SK-N-SH (cell line): ENCODE measurements at regions not wholly inside any gene's neighbourhood (a gene's known extent, or its start where the extent isn't known, plus 50 kb on each side); places are given as distances from the start of the nearest gene placed in this dataset.
A peak's percentile ranks its signal among the peaks of the same experiment; 100 is the strongest.

Experiments used
- CTCF ChIA-PET: fragments of 300-600, 350-600 bp; formaldehyde crosslinking; extraction: SDS; loops from one replicate; lab custom pipeline; 2021; lab: Yijun Ruan, JAX
- POLR2A ChIA-PET: fragments of 350-600 bp; sonication (Branson Sonifier 250); formaldehyde crosslinking; extraction: SDS; loops from one replicate; lab custom pipeline; 2020; ENCODE audit warnings: antibody characterized with exemption, inconsistent platforms; lab: Yijun Ruan, JAX
- DNase-seq: peaks from one replicate; pipeline ENCODE4 v3.0.0; 2012
- H2AFZ ChIP-seq: fragments of 200-600 bp; sonication (generic); 2 replicates; pipeline ENCODE4 v1.8.1; 2016; ENCODE audit warnings: antibody characterized with exemption, mild to moderate bottlenecking, low read depth
- H3F3A ChIP-seq: fragments of 200-600 bp; sonication (generic); replicated peaks from 2 replicates; pipeline ENCODE3; 2016; ENCODE audit warnings: antibody characterized with exemption, mild to moderate bottlenecking; ENCODE audit not compliant: insufficient read depth
- H3K27ac ChIP-seq, 2 experiments: fragments of 200-500 bp in 1 of 2; fragments of 200-600 bp in 1 of 2; sonication (Bioruptor generic) in 1 of 2; sonication (generic), shearing (Covaris generic) in 1 of 2; 2 replicates each; pipeline versions ENCODE4 v1.5.1 to v1.6.1; 2014 to 2016; ENCODE audit warnings: low read depth in 2 of 2, inconsistent platforms in 1 of 2, low read length in 1 of 2, mild to moderate bottlenecking in 1 of 2, mixed read lengths in 1 of 2
- H3K27me3 ChIP-seq: fragments of 200-600 bp; sonication (generic), shearing (Covaris generic); 2 replicates; pipeline ENCODE4 v1.6.1; 2016; ENCODE audit warnings: mixed run types; ENCODE audit not compliant: insufficient read depth
- H3K36me3 ChIP-seq, 2 experiments: fragments of 200-500 bp in 1 of 2; fragments of 200-600 bp in 1 of 2; sonication (Bioruptor generic) in 1 of 2; sonication (generic) in 1 of 2; replicated peaks in 1 of 2; 2 replicates each; pipeline versions ENCODE3 to v1.5.1; 2014 to 2016; ENCODE audit warnings: low read length in 1 of 2, mild to moderate bottlenecking in 1 of 2; ENCODE audit not compliant: insufficient read depth in 2 of 2, control insufficient read depth in 1 of 2
- H3K4me1 ChIP-seq, 2 experiments: fragments of 200-500 bp in 1 of 2; fragments of 200-600 bp in 1 of 2; sonication (Bioruptor generic) in 1 of 2; sonication (generic), shearing (Covaris generic) in 1 of 2; 2 replicates each; pipeline versions ENCODE4 v1.5.1 to v1.6.1; 2014 to 2016; ENCODE audit warnings: low read depth in 1 of 2, low read length in 1 of 2, mixed run types in 1 of 2; ENCODE audit not compliant: insufficient read depth in 2 of 2, control insufficient read depth in 1 of 2
- H3K4me2 ChIP-seq: fragments of 200-600 bp; sonication (generic), shearing (Covaris generic); 2 replicates; pipeline ENCODE4 v1.6.1; 2017; ENCODE audit warnings: mixed run types
- H3K4me3 ChIP-seq, 2 experiments: fragments of 200-500 bp in 1 of 2; fragments of 200-600 bp in 1 of 2; sonication (Bioruptor generic) in 1 of 2; sonication (generic), shearing (Covaris generic) in 1 of 2; 2 replicates each; pipeline versions ENCODE4 v1.5.1 to v1.8.1; 2014 to 2016; ENCODE audit warnings: low read depth in 2 of 2, inconsistent platforms in 1 of 2, low read length in 1 of 2, mild to moderate bottlenecking in 1 of 2, mixed read lengths in 1 of 2, moderate library complexity in 1 of 2
- H3K79me2 ChIP-seq: fragments of 200-600 bp; sonication (generic); 2 replicates; pipeline ENCODE4 v1.8.1; 2017; ENCODE audit warnings: mild to moderate bottlenecking; ENCODE audit not compliant: insufficient read depth
- H3K9ac ChIP-seq: fragments of 200-600 bp; sonication (generic); 2 replicates; pipeline ENCODE4 v1.6.1; 2017; ENCODE audit warnings: mixed run types
- H3K9me2 ChIP-seq: fragments of 200-600 bp; sonication (generic); 2 replicates; pipeline ENCODE4 v1.6.1; 2017; ENCODE audit warnings: mixed run types
- H3K9me3 ChIP-seq: fragments of 200-600 bp; sonication (generic); 2 replicates; pipeline ENCODE4 v1.6.1; 2017; ENCODE audit warnings: mixed run types, mild to moderate bottlenecking, moderate library complexity
- H4K20me1 ChIP-seq: fragments of 200-600 bp; sonication (generic); 2 replicates; pipeline ENCODE4 v1.6.1; 2017; ENCODE audit warnings: mild to moderate bottlenecking, mixed run types; ENCODE audit not compliant: insufficient read depth
- ELF1 ChIP-seq: IDR thresholded peaks from 2 replicates; pipeline ENCODE4 v1.4.0; 2012
- EP300 ChIP-seq, 2 experiments: IDR thresholded peaks; 2 replicates each; pipeline versions ENCODE4 v1.4.0 to v1.6.1; 2012; ENCODE audit warnings: borderline replicate concordance in 1 of 2, low read depth in 1 of 2, low read length in 1 of 2
- EZH2phosphoT487 ChIP-seq: fragments of 200-600 bp; sonication (generic); IDR thresholded peaks from 2 replicates; pipeline ENCODE4 v1.6.1; 2017; ENCODE audit warnings: low read depth, mixed run types, mild to moderate bottlenecking, antibody characterized with exemption, moderate library complexity, borderline replicate concordance
- FOXM1 ChIP-seq: IDR thresholded peaks from 2 replicates; pipeline ENCODE4 v1.4.0; 2012; ENCODE audit warnings: low read depth, mild to moderate bottlenecking
- IRF3 ChIP-seq: fragments of 150-350 bp; IDR thresholded peaks from 2 replicates; pipeline ENCODE4 v1.6.1; 2016; ENCODE audit warnings: mild to moderate bottlenecking, low read depth, low read length
- JUND ChIP-seq: IDR thresholded peaks from 2 replicates; pipeline ENCODE4 v1.4.0; 2012
- NFIC ChIP-seq: IDR thresholded peaks from 2 replicates; pipeline ENCODE4 v1.4.0; 2012; ENCODE audit warnings: borderline replicate concordance
- PBX3 ChIP-seq: IDR thresholded peaks from 2 replicates; pipeline ENCODE4; 2012
- POLR2AphosphoS5 ChIP-seq: IDR thresholded peaks from 2 replicates; pipeline ENCODE4 v1.6.1; 2012; ENCODE audit warnings: low read depth, low read length
- RAD21 ChIP-seq: IDR thresholded peaks from 2 replicates; pipeline ENCODE4 v1.6.1; 2012; ENCODE audit warnings: mild to moderate bottlenecking, low read length
- RCOR1 ChIP-seq: fragments of 150-350 bp; IDR thresholded peaks from 2 replicates; pipeline ENCODE4 v1.6.1; 2017; ENCODE audit warnings: antibody characterized with exemption, low read length
- REST ChIP-seq: IDR thresholded peaks from 2 replicates; pipeline ENCODE4 v1.6.1; 2012; ENCODE audit warnings: mild to moderate bottlenecking, low read depth, low read length, moderate library complexity
- RXRA ChIP-seq: IDR thresholded peaks from 2 replicates; pipeline ENCODE4 v1.4.0; 2012; ENCODE audit warnings: low read depth, mild to moderate bottlenecking, borderline replicate concordance
- SIN3A ChIP-seq: IDR thresholded peaks from 2 replicates; pipeline ENCODE4 v1.6.1; 2012; ENCODE audit warnings: low read depth, mild to moderate bottlenecking, low read length, moderate library complexity, borderline replicate concordance
- SMC3 ChIP-seq: IDR thresholded peaks from 2 replicates; pipeline ENCODE4 v1.6.1; 2012; ENCODE audit warnings: low read depth, low read length, improper control_type of control experiment
- TAF1 ChIP-seq: IDR thresholded peaks from 2 replicates; pipeline ENCODE4 v1.6.1; 2012; ENCODE audit warnings: low read depth, mild to moderate bottlenecking, low read length, moderate library complexity, borderline replicate concordance
- TEAD4 ChIP-seq: IDR thresholded peaks from 2 replicates; pipeline ENCODE4 v1.4.0; 2012; ENCODE audit warnings: mild to moderate bottlenecking, borderline replicate concordance; ENCODE audit not compliant: insufficient read depth
- USF2 ChIP-seq: fragments of 150-350 bp; IDR thresholded peaks from 2 replicates; pipeline ENCODE4 v1.6.1; 2017; ENCODE audit warnings: antibody characterized with exemption, low read length, low read depth, borderline replicate concordance
- YY1 ChIP-seq: IDR thresholded peaks from 2 replicates; pipeline ENCODE4 v1.4.0; 2012; ENCODE audit warnings: low read depth, mild to moderate bottlenecking
- WGBS: methylation state at CpG from one replicate; pipeline ENCODE4 v1.1.6; 2017; ENCODE audit warnings: low lambda C conversion rate; 5-methylcytosine and 5-hydroxymethylcytosine counted together

GRCh38 chr15:62933386-62933785 is 109.2 kb upstream of the TPM1 start:
- CTCF ChIA-PET: interaction anchor here (1.6 kb wide), 1 partner anchor 115 kb away, joined by 9 read pairs; no protein-coding TSS in a partner anchor
- peaks cover 69% of the 10 kb centered on the region for H3F3A ChIP-seq
- H3K9ac ChIP-seq: peak overlapping the region; percentile 61; the same call in 1 of the 2 replicates
- peak overlapping the region; percentile 94 to 95; a peak in 3 of 4 replicates for H3K27ac ChIP-seq
- peaks cover 38 to 41% of the 10 kb centered on the region in 2 experiments for H3K4me1 ChIP-seq
- H3K4me2 ChIP-seq: peak overlapping the region; percentile 70; the same call in 1 of the 2 replicates
- no peak overlapping the region for H3K4me3 ChIP-seq
- no peaks in the 10 kb centered on the region for H3K9me2 ChIP-seq
- TF ChIP-seq EP300 (IDR thresholded peaks at IDR 0.05; ENCODE audit: borderline replicate concordance in 1 of 2, low read depth in 1 of 2, low read length in 1 of 2) (no peak), NFIC (0 out of 2 replicates have a peak, but pooled peaks have one; percentile 19), RXRA (no peak), IRF3 (no peak)
- TF ChIP-seq, all 33 proteins: peak for 1
- no peaks in the 10 kb centered on the region for H3K9me3 ChIP-seq
- 17% methylated on average over 2 of the region's 2 CpGs for WGBS
- H3K36me3 ChIP-seq: no peaks in the 10 kb centered on the region
- H3K27me3 ChIP-seq: no peaks in the 10 kb centered on the region
- H3K79me2 ChIP-seq: peaks cover 6% of the 10 kb centered on the region; the same call in 1 of the 2 replicates
- POLR2A ChIA-PET: interaction anchor here (0.6 kb wide), 1 partner anchor 156 kb away, joined by 4 read pairs; no protein-coding TSS in a partner anchor
- no peaks in the 10 kb centered on the region for H4K20me1 ChIP-seq
- no peak for DNase-seq
- H2AFZ ChIP-seq: no peak overlapping the region

GRCh38 chr15:62934236-62934971 is 108.1 kb upstream of the TPM1 start:
- 26% methylated on average over 14 of the region's 14 CpGs for WGBS
- ChIA-PET CTCF (interaction anchor here (0.6 to 1.4 kb wide), 5 partner anchors 9 to 149 kb away, joined by 3 read pairs; no protein-coding TSS in a partner anchor), POLR2A (no interaction called here)
- no peaks in the 10 kb centered on the region for H3K36me3 ChIP-seq
- H3F3A ChIP-seq: peaks cover 60% of the 10 kb centered on the region
- H3K9ac ChIP-seq: peak overlapping the region; percentile 61
- H3K4me2 ChIP-seq: peak overlapping the region; percentile 70
- H3K4me3 ChIP-seq: peak overlapping the region; percentile 6 to 46; a peak in 2 of 4 replicates
- peaks cover 6% of the 10 kb centered on the region; the same call in 1 of the 2 replicates for H3K79me2 ChIP-seq
- no peaks in the 10 kb centered on the region for H3K9me3 ChIP-seq
- peaks cover 28 to 41% of the 10 kb centered on the region in 2 experiments for H3K4me1 ChIP-seq
- H3K27me3 ChIP-seq: no peaks in the 10 kb centered on the region
- peak; percentile 63 for DNase-seq
- H2AFZ ChIP-seq: peak overlapping the region; percentile 1; the same call in 1 of the 2 replicates
- peak overlapping the region; percentile 94 to 95 for H3K27ac ChIP-seq
- no peaks in the 10 kb centered on the region for H3K9me2 ChIP-seq
- no peaks in the 10 kb centered on the region for H4K20me1 ChIP-seq
- TF ChIP-seq TEAD4 (peak; percentile 58; the same call in 1 of the 2 replicates), SMC3 (no peak), TAF1 (peak; percentile 17; the same call in 1 of the 2 replicates), PBX3 (peak; percentile 94), FOXM1 (peak; percentile 52; the same call in 1 of the 2 replicates), JUND (peak; percentile 65), RCOR1 (no peak), YY1 (peak; percentile 62; the same call in 1 of the 2 replicates), SIN3A (no peak; the same call in 1 of the 2 replicates), REST (no peak), EP300 (IDR thresholded peaks at IDR 0.05; ENCODE audit: borderline replicate concordance in 1 of 2, low read depth in 1 of 2, low read length in 1 of 2) (peak; percentile 61 to 75; a peak in 3 of 4 replicates), USF2 (no peak), RAD21 (no peak), EZH2phosphoT487 (no peak), POLR2AphosphoS5 (peak; percentile 80), ELF1 (0 out of 2 replicates have a peak, but pooled peaks have one; percentile 21)
